Frontal cortex (tissue), 3 donors: ENCODE measurements at regions not wholly inside any gene's neighbourhood (a gene's known extent, or its start where the extent isn't known, plus 50 kb on each side); places are given as distances from the start of the nearest gene placed in this dataset.

ENCODE experiments used
- DNase-seq, 2 donors: peaks; one replicate each; pipeline ENCODE4 v3.0.0; 2012; ENCODE audit warnings: low spot score in 2 of 2
- FAIRE-seq: peaks from 2 replicates; lab custom pipeline; 2012; peaks lifted over from hg19 to GRCh38; lab: Jason Lieb, UNC
- donor health status: control.
- donor health status: control.
- donor health status: control.

GRCh38 chr11:23688835-23689234 lies 808.0 kb upstream of the LUZP2 start:
- FAIRE-seq (no peak), DNase-seq (no peak)

GRCh38 chr11:23696688-23697415 lies 800.0 kb upstream of the LUZP2 start:
- DNase-seq (no peak), FAIRE-seq (no peak)

- FAIRE-seq (no peak), DNase-seq (no peak)
Observed at GRCh38 chr11:23704183-23704582, 792.7 kb upstream of the LUZP2 start.

- FAIRE-seq (no peak), DNase-seq (no peak)
Observed at GRCh38 chr11:23711981-23712380, 784.9 kb upstream of the LUZP2 start.

- no peak for DNase-seq
- FAIRE-seq, result no peak
Observed at GRCh38 chr11:23719016-23719415, 777.8 kb upstream of the LUZP2 start.

GRCh38 chr11:23723861-23724260 lies 773.0 kb upstream of the LUZP2 start:
- DNase-seq (no peak), FAIRE-seq (no peak)

- FAIRE-seq, result no peak
- no peak for DNase-seq
Observed at GRCh38 chr11:23725752-23726151, 771.1 kb upstream of the LUZP2 start.

GRCh38 chr11:23727387-23727786 lies 769.5 kb upstream of the LUZP2 start:
- FAIRE-seq (no peak), DNase-seq (no peak)

GRCh38 chr11:23727794-23728193 lies 769.1 kb upstream of the LUZP2 start:
- FAIRE-seq (no peak), DNase-seq (no peak)

GRCh38 chr11:23729088-23729487 lies 767.8 kb upstream of the LUZP2 start:
- FAIRE-seq (no peak), DNase-seq (no peak)

- DNase-seq, result no peak
- no peak for FAIRE-seq
Observed at GRCh38 chr11:23730307-23730998, 766.4 kb upstream of the LUZP2 start.

GRCh38 chr11:23732026-23732425 lies 764.8 kb upstream of the LUZP2 start:
- no peak for FAIRE-seq
- DNase-seq, result no peak

GRCh38 chr11:23746896-23747295 lies 750.0 kb upstream of the LUZP2 start:
- FAIRE-seq, result no peak
- DNase-seq, result no peak

- DNase-seq (no peak), FAIRE-seq (no peak)
Observed at GRCh38 chr11:23749762-23750430, 747.0 kb upstream of the LUZP2 start.

- no peak for FAIRE-seq
- no peak for DNase-seq
Observed at GRCh38 chr11:23751280-23751679, 745.6 kb upstream of the LUZP2 start.

- no peak for FAIRE-seq
- DNase-seq, result no peak
Observed at GRCh38 chr11:23755076-23755475, 741.8 kb upstream of the LUZP2 start.

- FAIRE-seq, result no peak
- no peak for DNase-seq
Observed at GRCh38 chr11:23755769-23756168, 741.1 kb upstream of the LUZP2 start.

- FAIRE-seq, result no peak
- DNase-seq, result no peak
Observed at GRCh38 chr11:23759489-23759888, 737.4 kb upstream of the LUZP2 start.

GRCh38 chr11:23764286-23764685 lies 732.6 kb upstream of the LUZP2 start:
- no peak for DNase-seq
- no peak for FAIRE-seq

GRCh38 chr11:23765682-23766252 lies 731.1 kb upstream of the LUZP2 start:
- DNase-seq, result no peak
- FAIRE-seq, result no peak

GRCh38 chr11:23767576-23767975 lies 729.3 kb upstream of the LUZP2 start:
- FAIRE-seq (no peak), DNase-seq (no peak)
